Fibroblast of mammary gland (primary cell): ENCODE measurements at regions not wholly inside any gene's neighbourhood (a gene's known extent, or its start where the extent isn't known, plus 50 kb on each side); places are given as distances from the start of the nearest gene placed in this dataset.

Source experiments
- DNase-seq: peaks from one replicate; pipeline ENCODE4 v3.0.0-alpha.2; 2010; ENCODE audit warnings: low read depth
- H3K4me3 ChIP-seq: 2 replicates; pipeline ENCODE4 v1.5.1; 2011; ENCODE audit warnings: low read depth, mild to moderate bottlenecking, low read length, moderate library complexity; ENCODE audit not compliant: control insufficient read depth
- CTCF ChIP-seq: conservative IDR thresholded peaks from 2 replicates; pipeline ENCODE4 v1.5.1; 2011; ENCODE audit warnings: low read depth, low read length, inconsistent platforms; ENCODE audit not compliant: control insufficient read depth, insufficient read depth

GRCh38 chr12:84016956-84017355, 895.6 kb downstream of the SLC6A15 start:
- no peak for DNase-seq
- no peak for TF ChIP-seq CTCF
- H3K4me3 ChIP-seq: no peak overlapping the region

- DNase-seq: peak; percentile 7
- no peak overlapping the region for H3K4me3 ChIP-seq
- TF ChIP-seq CTCF: no peak
Measured at GRCh38 chr12:83997423-83997822, 915.2 kb downstream of the SLC6A15 start.

GRCh38 chr12:83996671-83997070, 915.9 kb downstream of the SLC6A15 start:
- DNase-seq: peak; percentile 40
- H3K4me3 ChIP-seq: no peak overlapping the region
- no peak for TF ChIP-seq CTCF

GRCh38 chr12:83985084-83985483, 927.5 kb downstream of the SLC6A15 start:
- no peak overlapping the region for H3K4me3 ChIP-seq
- DNase-seq: no peak
- TF ChIP-seq CTCF: no peak

GRCh38 chr12:83980398-83980797, 932.2 kb downstream of the SLC6A15 start:
- DNase-seq: no peak
- TF ChIP-seq CTCF: no peak
- no peak overlapping the region for H3K4me3 ChIP-seq

GRCh38 chr12:83979785-83980184, 932.8 kb downstream of the SLC6A15 start:
- no peak for TF ChIP-seq CTCF
- DNase-seq: no peak
- H3K4me3 ChIP-seq: no peak overlapping the region

- no peak overlapping the region for H3K4me3 ChIP-seq
- TF ChIP-seq CTCF: no peak
- peak; percentile 53 for DNase-seq
Measured at GRCh38 chr12:83971781-83972180, 940.8 kb downstream of the SLC6A15 start.
